HG03558 (cell line): ENCODE measurements at regions not wholly inside any gene's neighbourhood (a gene's known extent, or its start where the extent isn't known, plus 50 kb on each side); places are given as distances from the start of the nearest gene placed in this dataset.
"Not testable (repeated sequence)": the region's sequence is repeated elsewhere in the genome, so short reads cannot be mapped to it uniquely, and the experiment has no call there.

Source experiments
- ATAC-seq: cut with Tn5 transposase; IDR thresholded peaks from one replicate; pipeline ENCODE4 v1.9.1; 2021; ENCODE audit warnings: moderate number of reproducible peaks; ENCODE audit not compliant: unreplicated experiment; ENCODE audit errors: extremely low read depth

- no peak for ATAC-seq
These were observed 197.1 kb downstream of the KCNJ2 start for GRCh38 chr17:70366386-70366785.

- no peak for ATAC-seq
These were observed 198.7 kb downstream of the KCNJ2 start for GRCh38 chr17:70368011-70368410.

GRCh38 chr17:70369391-70369790 is 200.1 kb downstream of the KCNJ2 start:
- ATAC-seq = no peak

- ATAC-seq = no peak
These were observed 201.5 kb downstream of the KCNJ2 start for GRCh38 chr17:70370816-70371215.

GRCh38 chr17:70373369-70373768 is 204.0 kb downstream of the KCNJ2 start:
- no peak for ATAC-seq

GRCh38 chr17:70374496-70374895 is 205.2 kb downstream of the KCNJ2 start:
- ATAC-seq = no peak

GRCh38 chr17:70375406-70375805 is 206.1 kb downstream of the KCNJ2 start:
- ATAC-seq = no peak

- no peak for ATAC-seq
These were observed 206.8 kb downstream of the KCNJ2 start for GRCh38 chr17:70375813-70376770.

GRCh38 chr17:70377654-70378053 is 208.3 kb downstream of the KCNJ2 start:
- no peak for ATAC-seq

- no peak for ATAC-seq
These were observed 208.7 kb downstream of the KCNJ2 start for GRCh38 chr17:70378076-70378475.

- ATAC-seq = no peak
These were observed 210.6 kb downstream of the KCNJ2 start for GRCh38 chr17:70379945-70380344.

- ATAC-seq = not testable (repeated sequence)
These were observed 212.6 kb downstream of the KCNJ2 start for GRCh38 chr17:70381916-70382315.

- ATAC-seq = no peak
These were observed 219.0 kb downstream of the KCNJ2 start for GRCh38 chr17:70388326-70388725.

- not testable (repeated sequence) for ATAC-seq
These were observed 220.0 kb downstream of the KCNJ2 start for GRCh38 chr17:70389232-70389757.

GRCh38 chr17:70390049-70390448 is 220.7 kb downstream of the KCNJ2 start:
- no peak for ATAC-seq

GRCh38 chr17:70394473-70395232 is 225.3 kb downstream of the KCNJ2 start:
- ATAC-seq = no peak

GRCh38 chr17:70405492-70406220 is 236.3 kb downstream of the KCNJ2 start:
- peak; percentile 57 for ATAC-seq

GRCh38 chr17:70407506-70407905 is 238.2 kb downstream of the KCNJ2 start:
- no peak for ATAC-seq

GRCh38 chr17:70408768-70409167 is 239.4 kb downstream of the KCNJ2 start:
- ATAC-seq = no peak

GRCh38 chr17:70414300-70414699 is 245.0 kb downstream of the KCNJ2 start:
- ATAC-seq = no peak
